Progenitor cell of endocrine pancreas (in vitro differentiated cells): ENCODE measurements at regions not wholly inside any gene's neighbourhood (a gene's known extent, or its start where the extent isn't known, plus 50 kb on each side); places are given as distances from the start of the nearest gene placed in this dataset.

Experiments
- DNase-seq: peaks from one replicate; pipeline ENCODE4 v3.0.0; 2021; ENCODE audit warnings: low spot score; ENCODE audit not compliant: unreplicated experiment
- H3K27ac Mint-ChIP-seq: 2 replicates; pipeline ENCODE4 v1.8.0; 2021; ENCODE audit warnings: mild to moderate bottlenecking, moderate library complexity, mixed read lengths
- H3K27me3 Mint-ChIP-seq: 2 replicates; pipeline ENCODE4 v1.8.0; 2021; ENCODE audit warnings: mixed read lengths
- H3K36me3 Mint-ChIP-seq: 2 replicates; pipeline ENCODE4 v1.8.0; 2022; ENCODE audit warnings: mixed read lengths; ENCODE audit not compliant: insufficient read depth
- H3K4me1 Mint-ChIP-seq: 2 replicates; pipeline ENCODE4 v1.8.0; 2021; ENCODE audit warnings: low read depth, mixed read lengths
- H3K4me3 Mint-ChIP-seq: 2 replicates; pipeline ENCODE4 v1.8.0; 2021; ENCODE audit warnings: low read depth, mild to moderate bottlenecking, moderate library complexity, mixed read lengths
- H3K9me3 Mint-ChIP-seq: 2 replicates; pipeline ENCODE4 v1.8.0; 2021; ENCODE audit warnings: low read depth, mixed read lengths
- TF ChIP-seq, protein P1 (sequence below): fragments of 200-600 bp; sonication (generic); IDR thresholded peaks from one replicate; pipeline ENCODE4 v1.5.0; 2021; ENCODE audit warnings: antibody characterized with exemption, mild to moderate bottlenecking; ENCODE audit not compliant: unreplicated experiment

GRCh38 chr1:229158341-229158921, 112.5 kb upstream of the RAB4A start:
- Mint-ChIP-seq H3K9me3 (no peaks in the 10 kb centered on the region), H3K4me1 (peaks cover 13% of the 10 kb centered on the region), H3K36me3 (no peaks in the 10 kb centered on the region), H3K4me3 (no peak overlapping the region), H3K27ac (no peak overlapping the region), H3K27me3 (peaks cover 19% of the 10 kb centered on the region)
- no peak for DNase-seq
- TF ChIP-seq, protein P1, sequence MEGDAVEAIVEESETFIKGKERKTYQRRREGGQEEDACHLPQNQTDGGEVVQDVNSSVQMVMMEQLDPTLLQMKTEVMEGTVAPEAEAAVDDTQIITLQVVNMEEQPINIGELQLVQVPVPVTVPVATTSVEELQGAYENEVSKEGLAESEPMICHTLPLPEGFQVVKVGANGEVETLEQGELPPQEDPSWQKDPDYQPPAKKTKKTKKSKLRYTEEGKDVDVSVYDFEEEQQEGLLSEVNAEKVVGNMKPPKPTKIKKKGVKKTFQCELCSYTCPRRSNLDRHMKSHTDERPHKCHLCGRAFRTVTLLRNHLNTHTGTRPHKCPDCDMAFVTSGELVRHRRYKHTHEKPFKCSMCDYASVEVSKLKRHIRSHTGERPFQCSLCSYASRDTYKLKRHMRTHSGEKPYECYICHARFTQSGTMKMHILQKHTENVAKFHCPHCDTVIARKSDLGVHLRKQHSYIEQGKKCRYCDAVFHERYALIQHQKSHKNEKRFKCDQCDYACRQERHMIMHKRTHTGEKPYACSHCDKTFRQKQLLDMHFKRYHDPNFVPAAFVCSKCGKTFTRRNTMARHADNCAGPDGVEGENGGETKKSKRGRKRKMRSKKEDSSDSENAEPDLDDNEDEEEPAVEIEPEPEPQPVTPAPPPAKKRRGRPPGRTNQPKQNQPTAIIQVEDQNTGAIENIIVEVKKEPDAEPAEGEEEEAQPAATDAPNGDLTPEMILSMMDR = no peak

- Mint-ChIP-seq H3K27ac (no peak overlapping the region), H3K36me3 (no peaks in the 10 kb centered on the region), H3K9me3 (no peaks in the 10 kb centered on the region), H3K4me1 (peaks cover 13% of the 10 kb centered on the region), H3K4me3 (no peak overlapping the region), H3K27me3 (peaks cover 15% of the 10 kb centered on the region)
- TF ChIP-seq, protein P1 = no peak
- DNase-seq = no peak
These were observed 112.0 kb upstream of the RAB4A start for GRCh38 chr1:229158927-229159326.

DNA sequence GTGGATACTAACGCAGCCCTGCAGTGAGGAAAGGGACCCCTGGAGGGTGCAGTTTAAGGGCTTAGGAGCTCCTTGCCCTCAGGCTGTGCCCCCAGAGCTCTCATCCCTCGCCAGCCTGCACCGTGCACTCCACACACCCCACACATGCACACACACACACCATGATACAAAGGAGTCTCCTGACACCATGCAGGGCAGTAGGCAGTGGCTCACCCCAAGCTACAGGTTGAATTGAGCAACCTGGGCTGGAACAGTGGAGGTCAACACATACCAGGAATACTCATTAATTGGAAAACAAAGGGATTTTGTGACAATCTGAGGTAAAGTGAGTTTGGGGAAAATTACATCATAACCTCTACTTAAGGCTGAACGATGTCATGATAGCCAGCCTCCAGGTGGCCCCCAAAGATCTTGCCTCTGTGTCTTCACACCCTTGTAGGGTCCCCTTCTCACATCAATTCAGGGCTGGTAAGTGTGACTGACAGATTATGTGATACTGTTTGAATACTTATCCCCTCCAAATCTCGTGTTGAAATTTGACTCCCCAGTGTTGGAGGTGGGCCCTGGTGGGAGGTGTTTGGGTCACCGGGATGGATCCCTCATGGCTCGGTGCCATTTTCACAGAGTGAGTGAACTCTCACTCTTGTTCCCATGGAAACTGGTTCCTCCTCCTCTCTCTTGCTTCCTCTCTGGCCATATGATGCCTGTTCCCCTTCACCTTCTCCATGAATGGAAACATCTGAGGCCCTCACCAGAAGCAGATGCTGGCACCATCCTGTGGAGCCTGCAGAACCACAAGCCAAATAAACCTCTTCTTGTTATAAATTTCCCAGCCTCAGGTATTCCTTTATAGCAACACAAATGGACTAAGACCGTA, 111.0 kb upstream of the RAB4A start:
- TF ChIP-seq, protein P1 = no peak
- Mint-ChIP-seq H3K36me3 (no peaks in the 10 kb centered on the region), H3K4me3 (no peak overlapping the region), H3K27ac (no peak overlapping the region), H3K9me3 (no peaks in the 10 kb centered on the region), H3K27me3 (peaks cover 16% of the 10 kb centered on the region), H3K4me1 (peaks cover 19% of the 10 kb centered on the region)
- no peak for DNase-seq

DNA sequence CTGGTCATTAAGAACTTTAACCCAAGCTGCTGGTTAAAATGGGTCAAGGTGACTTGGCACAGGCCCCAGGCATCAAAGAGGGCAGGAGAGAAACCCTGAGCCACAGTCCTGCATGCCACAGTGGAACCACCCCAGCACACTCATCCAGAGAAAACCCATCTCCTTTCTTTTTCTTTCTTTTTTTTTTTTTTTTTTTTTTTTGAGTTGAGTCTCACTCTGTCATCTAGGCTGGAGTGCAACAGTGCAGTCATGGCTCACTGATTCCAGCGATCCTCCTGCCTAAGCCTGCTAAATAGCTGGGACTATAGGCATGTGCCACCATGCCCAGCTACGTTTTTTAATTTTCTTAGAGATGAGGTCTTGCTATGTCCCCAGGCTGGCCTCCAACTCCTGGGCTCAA, 109.2 kb upstream of the RAB4A start:
- TF ChIP-seq, protein P1 = no peak
- Mint-ChIP-seq H3K27ac (no peak overlapping the region), H3K4me1 (peaks cover 23% of the 10 kb centered on the region), H3K27me3 (peaks cover 13% of the 10 kb centered on the region), H3K4me3 (no peak overlapping the region), H3K36me3 (no peaks in the 10 kb centered on the region), H3K9me3 (no peaks in the 10 kb centered on the region)
- DNase-seq = no peak

DNA sequence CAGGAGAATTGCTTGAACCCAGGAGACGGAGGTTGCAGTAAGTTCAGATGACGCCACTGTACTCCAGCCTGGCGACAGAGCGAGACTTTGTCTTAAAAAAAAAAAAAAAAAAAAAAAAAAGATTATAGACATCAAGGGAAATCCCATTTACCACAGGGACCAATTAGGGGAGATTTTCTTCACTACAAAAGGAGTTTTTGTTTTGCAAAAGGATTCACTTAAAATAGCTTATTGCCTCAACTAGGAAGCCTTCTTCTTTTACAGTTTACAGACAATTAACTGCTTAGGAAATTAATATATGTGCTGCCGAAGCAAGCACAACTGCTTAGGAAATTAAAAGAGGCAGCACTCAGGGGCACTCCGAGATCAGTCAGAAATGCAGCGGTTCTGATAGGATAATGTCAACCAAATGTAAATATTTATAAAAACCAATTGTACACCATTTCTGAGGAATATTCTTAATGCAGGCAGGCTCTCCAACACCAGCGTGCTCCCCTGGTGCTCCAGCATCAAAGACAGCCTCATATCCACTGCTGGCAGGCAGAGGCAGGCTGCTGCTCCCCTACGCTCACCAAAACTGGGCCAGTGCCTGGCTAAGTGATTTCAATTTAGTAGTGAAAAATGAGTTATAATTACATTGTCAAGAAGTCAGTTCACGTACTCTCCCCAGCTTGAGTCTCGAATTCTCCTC, 107.9 kb upstream of the RAB4A start:
- Mint-ChIP-seq H3K27me3 (peaks cover 19% of the 10 kb centered on the region), H3K4me3 (no peak overlapping the region), H3K36me3 (no peaks in the 10 kb centered on the region), H3K4me1 (peaks cover 21% of the 10 kb centered on the region), H3K27ac (no peak overlapping the region), H3K9me3 (no peaks in the 10 kb centered on the region)
- TF ChIP-seq, protein P1 = no peak
- DNase-seq = no peak
